ENCODE measurements at regions not wholly inside any gene's neighbourhood (a gene's known extent, or its start where the extent isn't known, plus 50 kb on each side); places are given as distances from the start of the nearest gene placed in this dataset.
A peak's percentile ranks its signal among the peaks of the same experiment; 100 is the strongest.

DNA sequence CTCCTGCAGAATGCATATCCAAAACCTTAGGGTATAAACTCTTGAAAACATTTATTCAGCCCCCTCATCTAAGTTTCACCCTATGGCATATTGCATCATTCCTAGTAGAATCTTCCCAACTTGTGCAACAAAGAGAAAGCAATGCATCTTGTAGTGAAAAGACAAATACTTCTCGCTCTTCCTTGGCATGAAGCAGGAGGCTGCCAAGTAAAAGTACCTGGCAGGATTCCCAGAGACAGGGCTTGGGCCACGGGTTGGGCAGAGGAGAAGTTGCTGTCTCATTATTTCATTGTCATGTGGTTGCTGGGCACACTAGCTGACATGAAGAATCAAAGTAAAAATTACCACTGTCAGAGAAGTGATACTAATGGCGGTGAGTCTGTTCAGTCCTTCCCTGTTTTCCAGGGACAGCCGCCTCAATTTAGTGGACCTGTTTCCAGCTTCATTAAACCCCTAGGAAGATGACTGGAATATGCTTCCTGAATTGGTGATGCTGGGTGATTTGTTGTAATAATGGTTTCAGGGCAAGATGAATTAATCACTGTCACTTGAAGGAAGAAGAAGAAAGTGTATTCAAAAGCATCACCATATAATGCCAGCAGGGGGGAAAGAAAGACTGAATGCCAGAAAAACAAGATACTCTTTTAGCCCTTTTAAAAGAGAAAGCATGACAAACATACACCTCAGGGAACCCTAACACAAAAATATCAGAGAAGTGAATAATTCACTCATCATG lies 380.5 kb upstream of the IGFBP7 start:
- DNase-seq (ENCODE audit: low read depth): no peak

DNA sequence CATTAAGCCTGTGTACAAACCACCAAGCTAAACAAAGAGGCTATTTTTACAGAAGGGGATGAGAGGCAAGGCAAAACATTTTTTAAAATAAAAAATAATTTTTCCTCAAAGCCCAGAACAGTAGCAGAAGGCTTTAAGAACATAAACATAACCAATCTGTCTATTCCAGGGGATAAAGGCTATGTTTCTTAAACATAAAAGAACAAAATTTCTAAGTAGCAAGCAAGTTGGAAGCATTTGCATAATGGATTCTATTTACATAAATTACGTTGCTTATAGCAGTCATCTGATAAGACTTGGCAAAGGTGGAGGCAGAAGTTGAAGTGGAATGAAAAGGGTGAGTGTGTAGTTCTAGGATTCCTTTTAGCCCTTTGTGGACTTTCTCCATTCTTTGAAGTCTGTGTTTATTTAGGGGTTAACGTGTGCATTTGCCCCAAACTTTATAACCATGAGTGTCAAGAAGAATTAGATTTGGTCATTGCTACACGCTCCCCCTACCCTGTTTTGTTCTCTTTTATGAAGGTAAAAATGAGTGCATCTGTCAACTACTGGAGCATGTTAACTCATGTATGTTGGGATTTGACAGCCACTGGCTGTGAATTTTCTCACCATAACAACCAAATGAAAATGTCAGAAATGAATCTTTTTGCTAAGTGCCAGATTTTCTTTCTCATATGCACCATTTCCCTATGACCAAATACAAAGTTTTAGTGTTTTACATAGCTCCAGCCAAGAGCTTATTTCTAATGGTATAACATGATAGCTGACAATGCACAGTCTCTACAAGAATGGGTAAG lies 378.4 kb upstream of the IGFBP7 start:
- DNase-seq (ENCODE audit: low read depth): no peak

DNA sequence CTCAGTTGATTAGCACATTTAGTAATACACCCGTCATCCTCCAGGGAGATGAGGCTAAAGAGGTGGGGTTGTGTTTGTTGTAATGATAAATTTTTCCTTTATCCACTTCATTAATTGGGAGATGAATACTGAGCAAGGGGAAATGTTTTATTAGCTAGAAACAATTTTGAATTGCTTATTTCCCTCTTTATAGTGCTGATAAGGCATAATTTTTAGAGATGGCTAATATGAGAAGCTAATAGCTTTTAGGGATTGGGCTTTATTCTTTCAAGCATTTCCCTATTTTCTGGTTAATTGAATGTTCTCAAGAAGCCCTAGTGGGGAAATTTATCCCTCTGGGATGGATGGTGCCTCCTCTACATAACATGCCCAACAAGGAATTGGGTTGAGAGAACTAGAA lies 365.2 kb upstream of the IGFBP7 start:
- DNase-seq (ENCODE audit: low read depth): no peak

DNA sequence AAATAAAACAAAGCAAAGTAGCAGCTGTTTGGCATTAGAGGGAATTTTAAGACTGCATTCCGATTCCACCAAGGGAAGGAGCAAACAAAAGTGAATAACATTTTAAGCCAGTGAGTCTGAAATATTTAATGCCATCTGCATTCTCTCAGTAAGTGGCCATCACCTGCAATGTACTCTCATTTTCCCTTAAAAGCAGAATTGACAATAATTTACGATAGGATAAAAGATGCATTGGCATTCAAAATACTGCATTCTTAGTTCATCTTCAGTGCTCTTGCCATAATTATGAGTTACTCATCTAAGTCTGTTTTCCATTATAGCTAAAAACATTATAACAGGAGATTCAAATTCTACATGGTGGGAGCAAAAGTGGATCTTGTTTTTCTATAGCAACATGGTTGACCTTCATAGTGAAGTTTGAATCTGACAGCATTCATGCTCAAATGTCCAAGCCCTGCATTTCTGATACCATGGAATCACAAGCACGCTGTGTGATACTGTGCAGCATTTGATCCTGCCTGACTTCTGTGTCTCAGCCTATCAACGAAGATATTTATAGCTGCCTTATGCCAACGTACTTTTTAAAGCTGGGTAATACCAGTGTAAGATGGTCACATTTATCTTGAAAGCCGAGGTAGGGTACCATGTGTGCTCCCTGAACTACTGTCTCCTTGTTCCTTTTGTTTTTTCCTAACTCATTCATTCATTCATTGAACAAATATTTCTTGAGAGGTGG lies 355.3 kb upstream of the IGFBP7 start:
- no peak for DNase-seq (ENCODE audit: low read depth)

DNA sequence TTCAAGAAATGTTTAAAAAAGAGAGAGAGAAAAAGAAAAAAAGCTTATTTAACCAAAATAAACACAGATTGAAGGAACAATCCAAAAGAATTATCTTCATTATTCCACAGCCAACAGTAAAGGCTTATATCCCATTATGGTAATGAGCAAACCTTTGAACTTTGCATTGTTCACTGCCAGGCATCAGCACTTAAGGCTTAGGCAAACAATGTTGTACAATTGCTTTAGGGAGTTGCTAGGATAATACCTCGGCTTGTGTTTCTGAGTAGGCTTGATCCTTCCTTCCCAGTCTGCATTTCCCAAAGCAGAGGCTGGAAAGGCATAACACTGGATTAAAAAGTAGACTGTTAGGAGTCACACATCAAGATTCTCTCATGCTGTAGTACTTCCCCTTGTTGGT lies 352.7 kb upstream of the IGFBP7 start:
- DNase-seq (ENCODE audit: low read depth): no peak

DNA sequence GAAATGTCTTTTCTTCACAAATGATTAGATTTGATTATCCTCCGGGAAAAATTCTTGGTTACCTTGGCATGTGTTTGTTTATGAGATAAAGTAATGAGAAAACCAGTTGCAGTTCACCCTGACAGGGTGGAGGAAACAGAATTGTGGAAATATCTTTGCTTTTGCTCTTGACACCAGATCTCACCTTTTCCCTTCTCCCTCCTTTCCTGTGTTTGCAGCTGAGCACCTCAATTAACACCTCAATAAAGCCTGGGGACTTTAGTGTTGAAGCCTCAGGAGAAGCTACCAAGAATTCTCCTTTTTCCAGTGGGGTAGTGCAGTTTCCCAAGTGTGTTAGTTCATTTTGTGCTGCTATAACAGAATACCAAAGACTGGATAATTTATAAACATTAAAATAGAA lies 350.8 kb upstream of the IGFBP7 start:
- no peak for DNase-seq (ENCODE audit: low read depth)

DNA sequence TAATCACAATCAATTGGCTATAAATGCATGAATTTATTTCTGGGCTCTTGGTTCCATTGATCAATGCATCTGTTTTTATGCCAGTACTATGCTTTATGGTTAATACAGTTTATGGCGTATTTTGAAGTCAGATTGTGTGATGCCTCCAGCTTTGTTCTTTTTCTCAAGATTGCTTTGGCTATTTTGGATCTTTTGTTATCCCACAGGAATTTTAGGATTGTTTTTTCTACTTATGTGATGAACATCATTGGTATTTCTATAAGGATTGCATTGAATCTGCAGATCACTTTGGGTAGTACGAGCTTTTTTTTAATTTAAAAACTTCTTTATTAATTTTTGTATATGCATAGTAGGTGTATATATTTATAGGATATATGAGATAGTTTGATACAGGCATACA lies 338.7 kb upstream of the IGFBP7 start:
- DNase-seq (ENCODE audit: low read depth): no peak

DNA sequence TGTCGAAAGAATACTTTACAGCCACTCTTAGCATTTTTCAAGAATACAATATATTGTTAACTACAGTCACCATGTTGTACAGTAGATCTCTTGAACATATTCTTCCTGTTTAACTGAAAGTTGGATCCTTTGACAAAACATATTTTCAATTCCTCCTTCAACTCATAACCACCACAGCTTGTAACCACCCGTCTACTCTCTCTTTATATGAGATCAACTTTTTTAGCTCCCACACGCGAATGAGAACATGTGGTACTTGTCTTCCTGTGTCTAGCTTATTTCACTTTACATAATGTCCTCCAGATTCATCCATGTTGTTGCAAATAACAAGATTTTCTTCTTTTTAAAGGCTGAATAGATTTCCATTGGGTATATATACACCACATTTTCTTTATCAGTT lies 338.3 kb upstream of the IGFBP7 start:
- no peak for DNase-seq (ENCODE audit: low read depth)

DNA sequence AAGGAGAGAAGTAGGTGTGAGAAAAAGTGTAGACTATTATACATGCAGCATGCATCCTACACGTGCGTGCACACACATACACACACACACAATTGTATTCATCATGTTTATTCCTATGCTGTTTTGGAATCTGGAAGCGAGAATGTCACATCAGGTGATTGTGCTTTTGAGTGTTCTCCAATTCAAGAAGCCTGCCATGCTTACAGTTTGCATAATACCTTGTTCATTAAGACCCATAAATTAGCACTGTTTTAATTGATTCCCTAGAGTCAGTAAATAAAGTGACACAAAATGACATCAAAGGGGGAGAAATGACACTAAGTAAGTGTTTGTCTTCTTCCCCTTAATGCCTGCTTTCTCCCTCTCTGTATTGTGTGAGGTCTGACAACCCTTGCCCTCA lies 336.1 kb upstream of the IGFBP7 start:
- DNase-seq (ENCODE audit: low read depth): no peak

DNA sequence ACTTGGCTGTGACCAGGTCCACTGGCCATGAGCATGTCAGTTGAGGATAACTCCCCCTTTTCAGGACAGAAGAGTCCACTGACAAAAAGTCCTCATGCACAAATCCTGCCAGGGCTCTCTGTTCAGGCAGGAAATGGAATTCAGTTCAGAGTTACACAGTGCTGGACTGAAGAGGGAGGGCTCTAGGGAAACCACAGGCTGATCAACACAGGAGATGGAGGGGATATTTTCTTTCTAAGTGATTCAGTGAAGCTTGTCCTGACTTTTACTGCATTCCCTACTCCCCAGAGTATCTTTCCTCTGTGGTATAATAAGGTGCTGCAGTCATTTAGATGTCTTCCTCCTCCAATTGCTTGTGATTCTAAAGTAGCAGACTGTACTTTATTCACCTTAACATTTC lies 335.5 kb upstream of the IGFBP7 start:
- DNase-seq (ENCODE audit: low read depth): no peak

DNA sequence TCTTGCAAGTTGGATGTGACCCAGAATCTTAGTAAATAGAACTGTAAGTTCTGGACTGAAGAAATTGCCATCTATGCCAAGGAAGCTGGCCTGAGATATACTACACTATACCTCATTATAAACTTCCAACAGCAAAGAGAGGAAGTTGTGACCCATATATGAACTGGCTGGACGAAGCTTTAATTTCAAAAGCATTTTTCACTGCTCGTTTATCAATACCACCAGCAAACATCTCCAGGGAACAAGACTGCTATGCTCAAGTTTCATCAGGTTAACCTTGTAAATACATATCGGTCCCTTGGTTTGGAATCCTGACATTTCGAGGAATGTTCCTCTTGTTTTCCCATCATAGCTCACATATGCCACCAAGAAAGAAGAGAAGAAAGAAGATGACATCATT lies 334.5 kb upstream of the IGFBP7 start:
- DNase-seq (ENCODE audit: low read depth): no peak

DNA sequence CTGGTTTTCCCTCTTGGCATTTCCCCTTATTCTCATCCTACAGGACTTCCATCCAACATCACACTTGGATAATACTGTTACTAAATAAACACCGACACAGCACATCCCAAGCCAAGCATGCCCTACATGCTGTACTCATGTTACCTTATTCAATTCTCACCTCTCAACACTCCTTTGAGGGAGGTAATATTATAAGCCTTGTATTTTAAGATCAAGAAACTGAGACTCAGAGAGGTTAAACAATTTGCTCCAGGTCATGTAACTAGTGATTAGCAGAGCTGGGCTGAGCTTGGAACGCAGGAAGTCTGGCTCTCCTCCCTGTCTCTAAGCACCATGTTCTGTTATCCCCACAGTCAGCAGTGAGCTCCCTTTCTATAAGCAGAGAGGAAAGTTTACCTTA lies 333.6 kb upstream of the IGFBP7 start:
- no peak for DNase-seq (ENCODE audit: low read depth)

DNA sequence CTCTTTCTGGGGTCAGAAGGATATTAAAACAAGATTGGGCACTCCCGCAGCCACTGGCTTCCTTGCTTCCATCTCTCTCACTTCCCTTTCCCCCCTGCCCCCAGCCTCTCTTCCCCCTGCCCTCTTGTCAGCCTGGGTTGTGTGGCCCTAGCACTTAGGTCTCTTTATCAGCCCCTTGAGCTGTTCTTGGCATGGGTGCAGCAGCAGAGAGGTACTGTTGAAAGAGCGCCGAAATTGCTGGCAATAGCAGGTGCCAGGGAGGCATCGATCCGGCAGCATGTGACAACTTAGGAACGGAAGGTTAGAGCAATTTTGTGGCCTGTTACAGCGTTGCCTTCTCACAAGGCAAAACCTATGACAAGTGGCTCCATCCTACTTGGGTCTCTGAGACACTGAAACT lies 333.1 kb upstream of the IGFBP7 start:
- DNase-seq (ENCODE audit: low read depth): no peak

DNA sequence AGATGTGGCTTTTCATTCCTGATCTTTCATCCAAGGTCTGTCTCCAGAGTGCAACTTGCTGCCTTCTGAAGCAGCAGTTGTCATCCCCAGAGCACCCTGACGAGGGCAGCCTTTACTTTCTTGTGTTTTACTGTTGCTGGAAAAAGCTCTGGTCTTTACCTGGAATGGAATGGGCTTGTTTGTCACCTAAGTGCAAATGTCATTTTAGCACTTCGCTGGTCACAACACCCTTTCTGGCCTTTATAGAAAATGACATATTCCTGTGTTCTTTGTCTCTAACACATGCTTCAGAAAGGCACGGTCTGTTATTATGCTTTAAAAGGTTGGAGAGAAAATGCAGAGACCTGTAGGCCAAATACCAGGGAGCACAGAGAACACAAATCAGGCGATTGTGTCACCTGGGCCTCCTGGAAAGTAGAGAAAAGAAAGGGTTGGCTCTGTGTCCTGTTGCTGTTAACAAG lies 332.7 kb upstream of the IGFBP7 start:
- DNase-seq (ENCODE audit: low read depth): no peak

DNA sequence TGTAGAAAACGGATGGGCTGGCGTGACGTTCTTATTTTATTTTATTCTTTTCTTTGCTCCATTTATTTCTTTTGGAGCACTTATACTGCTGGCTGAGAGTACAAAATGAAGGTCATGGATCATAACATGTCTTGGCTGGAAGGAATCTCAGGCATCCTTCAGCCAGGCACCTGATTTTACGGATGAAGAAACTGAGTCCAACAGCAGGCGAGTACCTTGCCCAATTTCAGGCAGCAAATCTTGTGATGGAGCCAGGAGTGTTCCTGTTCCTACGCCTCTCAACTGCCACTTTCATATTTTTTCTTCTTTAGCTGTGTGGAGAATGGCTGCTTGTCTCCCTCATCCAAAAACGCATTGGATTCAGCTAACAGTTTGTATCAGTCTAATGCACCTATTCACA lies 332.1 kb upstream of the IGFBP7 start:
- DNase-seq (ENCODE audit: low read depth): no peak

DNA sequence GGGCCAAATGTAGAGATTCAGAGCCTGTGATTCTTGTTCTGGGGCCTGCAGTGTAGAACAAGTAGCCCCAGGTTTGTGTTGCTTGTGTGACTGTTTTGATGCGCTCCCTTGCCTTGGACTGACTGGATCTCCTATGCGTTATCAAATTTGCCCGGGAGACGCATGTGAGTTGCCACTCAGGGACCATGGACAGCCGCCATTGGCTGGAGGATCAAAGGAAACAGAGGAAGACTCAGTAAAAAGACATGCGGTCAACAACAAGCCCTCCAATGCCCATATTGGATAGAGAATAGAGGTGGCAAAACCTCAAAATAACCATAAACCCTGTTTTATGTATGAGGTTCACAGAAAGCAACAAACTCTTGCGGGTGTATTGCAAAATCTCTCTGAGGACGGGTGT lies 327.5 kb upstream of the IGFBP7 start:
- DNase-seq (ENCODE audit: low read depth): no peak

DNA sequence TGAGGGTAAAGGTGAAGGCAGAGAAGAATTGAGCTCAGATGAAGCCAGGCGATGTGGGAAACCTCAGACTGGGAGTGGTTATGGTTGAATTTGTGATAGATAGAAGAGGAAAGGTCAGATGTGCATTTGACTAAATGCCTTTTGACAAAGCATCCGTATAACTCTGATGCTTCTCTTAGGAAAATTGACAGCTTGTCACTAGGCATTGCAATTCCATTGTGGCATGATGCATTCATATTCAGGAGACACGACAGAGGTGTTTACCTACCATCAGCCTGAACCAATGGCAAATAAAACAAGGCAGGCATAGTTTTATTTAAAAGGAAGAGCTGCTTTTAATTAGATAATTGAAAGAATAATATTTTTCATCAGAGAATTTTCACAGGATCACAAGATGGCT lies 325.1 kb upstream of the IGFBP7 start:
- no peak for DNase-seq (ENCODE audit: low read depth)

DNA sequence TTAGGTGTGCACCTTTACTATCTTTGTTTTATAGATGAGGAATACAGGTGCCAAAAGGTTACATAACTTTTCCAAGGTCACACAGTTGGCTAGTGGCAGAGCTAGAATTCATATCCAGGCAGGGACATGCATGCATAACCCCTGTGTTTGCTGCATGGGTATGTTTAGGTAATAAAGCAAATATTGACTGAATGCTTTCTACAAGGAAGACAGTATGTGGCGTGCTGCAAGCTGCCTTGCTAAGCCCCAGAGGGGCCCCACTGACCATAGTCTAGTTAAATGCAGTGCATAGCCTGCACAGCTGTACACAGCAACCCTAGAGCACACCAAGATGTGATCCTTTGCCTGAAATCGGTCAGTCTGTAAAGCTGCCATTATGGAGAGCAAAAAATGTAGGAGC lies 320.5 kb upstream of the IGFBP7 start:
- no peak for DNase-seq (ENCODE audit: low read depth)

DNA sequence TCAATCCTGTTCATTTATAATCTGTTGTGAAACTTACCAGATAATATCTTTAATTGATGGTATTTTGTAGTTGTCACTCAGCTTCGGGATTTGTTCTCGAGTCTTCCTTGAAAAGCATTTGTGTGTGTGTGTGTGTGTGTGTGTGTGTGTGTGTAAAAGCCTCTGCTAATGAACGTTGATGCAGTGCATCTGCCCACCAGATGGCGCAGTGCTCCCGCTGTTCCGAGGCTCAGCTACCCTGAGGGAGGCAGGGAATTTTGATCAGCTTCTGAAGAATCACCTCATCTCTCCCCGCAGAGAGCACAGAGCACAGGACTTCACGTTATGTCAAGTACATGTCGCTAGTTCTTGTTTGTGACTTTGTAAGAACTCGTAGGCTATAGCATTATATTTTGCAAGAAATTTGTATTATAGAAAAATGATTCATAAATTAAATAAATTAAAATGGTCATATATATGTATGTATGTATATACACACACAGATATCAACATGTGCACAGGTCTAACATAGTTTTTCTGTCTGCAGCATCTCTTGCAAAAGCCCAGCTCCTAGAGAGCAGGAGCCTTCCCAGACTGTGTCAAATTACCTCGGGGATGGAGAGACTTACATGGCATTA lies 316.7 kb upstream of the IGFBP7 start:
- peak; percentile 25 for DNase-seq (ENCODE audit: low read depth)

DNA sequence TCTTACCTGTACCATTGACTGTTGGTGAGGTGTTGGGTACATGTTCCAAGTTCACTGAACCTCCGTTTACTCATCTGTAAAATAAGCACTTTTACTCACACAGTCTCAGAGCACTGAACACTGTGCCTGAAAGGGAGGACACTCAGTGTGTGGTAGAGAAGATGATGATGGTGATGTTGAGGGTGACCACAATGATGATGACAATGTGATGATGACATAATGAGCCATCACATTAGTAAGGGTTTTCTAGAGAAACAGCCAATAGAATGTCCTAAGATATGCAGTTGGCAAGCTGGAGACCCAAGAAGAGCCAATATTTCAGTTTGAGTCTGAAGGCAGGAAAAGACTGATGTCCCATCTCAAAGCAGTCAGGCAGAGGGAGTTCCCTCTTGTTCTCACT lies 315.4 kb upstream of the IGFBP7 start:
- no peak for DNase-seq (ENCODE audit: low read depth)

DNA sequence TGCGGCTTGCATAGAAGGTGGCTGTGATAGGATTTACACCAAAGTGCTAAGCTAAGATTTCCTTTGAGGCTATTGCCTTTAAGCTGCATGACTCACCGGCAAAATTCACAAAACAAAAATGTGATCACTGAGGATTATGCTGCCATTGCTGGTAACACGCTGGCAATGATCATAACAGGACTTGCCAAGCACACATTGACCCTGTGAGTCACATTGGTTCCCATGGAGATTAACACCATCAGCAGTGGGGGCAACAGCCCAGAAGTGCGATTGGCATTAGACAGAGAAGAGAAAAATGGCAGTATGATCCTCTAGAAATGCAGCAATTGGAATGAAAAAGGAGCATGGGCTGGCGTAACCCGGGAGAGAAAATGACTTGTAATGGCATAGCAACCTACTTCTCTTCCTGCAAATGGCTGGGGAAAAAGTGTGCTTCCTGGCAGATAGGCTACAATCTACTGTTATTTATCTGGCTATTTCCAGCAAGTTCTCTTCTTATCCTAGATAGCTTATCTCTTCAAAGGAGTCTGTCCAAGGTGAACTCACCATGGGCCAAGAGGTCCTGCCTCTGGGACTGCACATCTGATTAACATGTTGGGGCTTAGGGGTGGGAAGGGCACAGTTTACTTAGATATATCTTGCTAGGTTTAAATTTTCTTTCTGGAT lies 314.2 kb upstream of the IGFBP7 start:
- DNase-seq (ENCODE audit: low read depth): peak; percentile 86

DNA sequence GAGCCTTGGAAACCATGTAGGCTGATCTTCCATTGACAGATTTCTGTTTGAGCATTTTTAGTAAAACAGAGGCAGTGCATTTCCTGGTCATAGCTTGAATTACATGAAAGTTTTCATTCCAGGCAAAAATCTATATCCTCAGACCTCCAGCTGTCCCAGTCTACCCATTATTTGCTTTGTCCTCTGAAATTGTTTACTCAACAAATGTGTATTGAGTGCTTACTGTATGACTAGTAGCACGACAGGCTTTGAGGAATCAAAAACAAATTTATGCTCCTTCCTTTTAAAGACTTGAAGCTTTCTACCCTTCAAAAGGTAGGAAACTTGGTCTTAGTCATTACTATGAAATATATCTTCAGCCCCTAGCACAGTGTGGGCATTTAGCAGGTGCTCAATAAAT lies 307.9 kb upstream of the IGFBP7 start:
- no peak for DNase-seq (ENCODE audit: low read depth)
